Mammary epithelial cell (primary cell): ENCODE measurements at regions not wholly inside any gene's neighbourhood (a gene's known extent, or its start where the extent isn't known, plus 50 kb on each side); places are given as distances from the start of the nearest gene placed in this dataset.

Experiments used
- EZH2 ChIP-seq: IDR thresholded peaks from 2 replicates; pipeline ENCODE4 v1.6.1; 2012; ENCODE audit warnings: low read length, inconsistent platforms, borderline replicate concordance
- TF ChIP-seq, protein P1 (sequence below), 2 donors: IDR thresholded peaks in 1 of 2; conservative IDR thresholded peaks in 1 of 2; 2 replicates each; pipeline ENCODE4 v1.5.1; 2011 to 2012; ENCODE audit warnings: inconsistent platforms in 2 of 2, low read length in 2 of 2, mild to moderate bottlenecking in 2 of 2, control low read depth in 1 of 2, low read depth in 1 of 2; ENCODE audit not compliant: insufficient read depth in 1 of 2; ENCODE audit errors: extremely low read depth in 1 of 2

DNA sequence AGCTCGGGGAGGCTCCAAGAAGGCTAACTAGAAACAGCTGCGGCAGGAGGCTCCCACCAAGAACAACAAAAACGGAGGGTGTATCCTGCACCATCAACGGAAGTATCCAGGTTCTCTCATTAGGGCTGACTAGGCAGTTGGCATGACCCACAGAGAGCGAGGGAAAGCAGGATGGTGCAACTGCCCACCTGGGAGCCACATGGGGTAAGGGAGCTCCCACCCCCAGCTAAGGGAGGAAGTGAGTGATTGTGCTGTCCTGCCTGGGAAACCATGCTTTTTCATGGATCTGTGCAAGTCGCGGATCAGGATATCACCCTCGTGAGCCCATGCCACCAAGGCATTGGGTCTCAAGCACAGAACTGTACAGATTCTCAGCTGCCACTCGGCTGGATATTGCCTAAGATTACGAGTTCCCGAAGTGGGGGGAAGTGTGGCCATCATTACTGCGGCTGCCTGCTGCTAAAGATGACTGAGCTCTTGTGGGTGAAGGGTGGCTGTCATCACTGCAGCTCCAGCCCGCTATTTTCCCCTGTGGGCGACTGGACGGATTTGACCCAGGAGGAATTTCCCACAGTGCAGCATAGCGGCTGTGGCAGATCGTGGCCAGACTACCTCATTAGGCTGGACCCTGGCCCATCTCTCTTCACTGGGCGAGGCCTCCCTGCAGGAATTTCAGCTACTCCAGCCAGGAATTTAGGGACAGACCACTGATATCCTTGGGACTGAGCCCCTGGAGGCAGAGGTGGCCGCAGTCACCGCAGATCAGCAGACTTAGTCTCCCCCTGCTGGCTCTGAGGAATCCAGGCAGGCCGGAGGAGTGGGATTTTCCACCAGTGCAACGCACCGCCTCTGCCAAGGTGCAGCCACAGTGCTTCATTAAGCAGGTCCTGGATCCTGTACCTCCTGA is 515.7 kb downstream of the FRK start:
- TF ChIP-seq, protein P1, sequence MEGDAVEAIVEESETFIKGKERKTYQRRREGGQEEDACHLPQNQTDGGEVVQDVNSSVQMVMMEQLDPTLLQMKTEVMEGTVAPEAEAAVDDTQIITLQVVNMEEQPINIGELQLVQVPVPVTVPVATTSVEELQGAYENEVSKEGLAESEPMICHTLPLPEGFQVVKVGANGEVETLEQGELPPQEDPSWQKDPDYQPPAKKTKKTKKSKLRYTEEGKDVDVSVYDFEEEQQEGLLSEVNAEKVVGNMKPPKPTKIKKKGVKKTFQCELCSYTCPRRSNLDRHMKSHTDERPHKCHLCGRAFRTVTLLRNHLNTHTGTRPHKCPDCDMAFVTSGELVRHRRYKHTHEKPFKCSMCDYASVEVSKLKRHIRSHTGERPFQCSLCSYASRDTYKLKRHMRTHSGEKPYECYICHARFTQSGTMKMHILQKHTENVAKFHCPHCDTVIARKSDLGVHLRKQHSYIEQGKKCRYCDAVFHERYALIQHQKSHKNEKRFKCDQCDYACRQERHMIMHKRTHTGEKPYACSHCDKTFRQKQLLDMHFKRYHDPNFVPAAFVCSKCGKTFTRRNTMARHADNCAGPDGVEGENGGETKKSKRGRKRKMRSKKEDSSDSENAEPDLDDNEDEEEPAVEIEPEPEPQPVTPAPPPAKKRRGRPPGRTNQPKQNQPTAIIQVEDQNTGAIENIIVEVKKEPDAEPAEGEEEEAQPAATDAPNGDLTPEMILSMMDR (conservative IDR thresholded peaks at IDR 0.05 in 1 of 2, IDR thresholded peaks at IDR 0.05 in 1 of 2; ENCODE audit: extremely low read depth in 1 of 2, insufficient read depth in 1 of 2, low read depth in 1 of 2, low read length in 2 of 2): no peak
- no peak for TF ChIP-seq EZH2
